ENCODE measurements at regions not wholly inside any gene's neighbourhood (a gene's known extent, or its start where the extent isn't known, plus 50 kb on each side); places are given as distances from the start of the nearest gene placed in this dataset.

DNA sequence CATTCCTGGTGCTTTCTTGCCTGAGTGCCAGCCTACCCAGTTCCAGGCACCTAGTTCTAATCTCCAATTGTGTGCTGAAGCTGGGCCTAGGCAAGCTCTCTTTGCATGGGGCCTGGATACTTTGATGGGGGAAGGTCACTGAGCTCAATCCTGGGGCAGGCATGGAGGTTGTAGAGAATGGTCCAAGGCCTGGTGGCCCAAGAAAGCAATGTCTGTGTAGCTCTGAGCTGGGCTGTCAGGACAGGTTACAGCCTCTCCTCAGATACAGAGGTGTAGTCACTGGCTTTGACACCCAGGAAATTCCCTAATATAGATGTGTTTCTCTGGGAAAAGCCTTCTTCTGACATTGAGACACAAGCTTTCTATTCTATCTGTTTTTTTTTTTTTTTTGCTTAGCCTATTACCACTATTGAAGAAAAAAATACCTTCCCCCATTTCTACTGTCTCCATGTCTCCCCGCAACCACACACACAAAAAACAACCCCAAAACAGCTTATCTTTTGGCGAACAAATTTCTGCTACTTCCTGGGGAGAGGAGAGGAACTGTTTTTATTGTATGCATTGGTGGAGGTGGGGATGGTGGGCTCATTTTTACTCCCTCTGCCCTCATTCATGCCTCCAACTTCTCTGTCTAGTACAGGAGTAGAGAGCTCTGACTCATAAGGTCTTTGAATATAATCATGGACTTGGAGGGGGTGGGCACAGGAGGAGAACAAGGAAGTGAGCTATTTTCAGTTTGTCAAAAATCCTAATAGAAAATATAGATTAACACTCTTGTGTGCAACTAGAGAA, 66.7 kb upstream of the DHX15 start:
- H2AFZ ChIP-seq (ENCODE audit: low read depth) = 0 out of 2 replicates have a peak overlapping the region, but pooled peaks have one; percentile 18
- H3K9me2 ChIP-seq = no peaks in the 10 kb centered on the region
- no peak for TF ChIP-seq RCOR1 (IDR thresholded peaks at IDR 0.05; ENCODE audit: low read length)
- no peak for TF ChIP-seq USF2 (IDR thresholded peaks at IDR 0.05; ENCODE audit: borderline replicate concordance, low read depth, low read length)
- no peak for TF ChIP-seq NFIC (IDR thresholded peaks at IDR 0.05; ENCODE audit: borderline replicate concordance)
- TF ChIP-seq JUND (IDR thresholded peaks at IDR 0.05) = no peak
- TF ChIP-seq SMC3 (IDR thresholded peaks at IDR 0.05; ENCODE audit: low read depth, low read length) = no peak
- TF ChIP-seq, protein P1, sequence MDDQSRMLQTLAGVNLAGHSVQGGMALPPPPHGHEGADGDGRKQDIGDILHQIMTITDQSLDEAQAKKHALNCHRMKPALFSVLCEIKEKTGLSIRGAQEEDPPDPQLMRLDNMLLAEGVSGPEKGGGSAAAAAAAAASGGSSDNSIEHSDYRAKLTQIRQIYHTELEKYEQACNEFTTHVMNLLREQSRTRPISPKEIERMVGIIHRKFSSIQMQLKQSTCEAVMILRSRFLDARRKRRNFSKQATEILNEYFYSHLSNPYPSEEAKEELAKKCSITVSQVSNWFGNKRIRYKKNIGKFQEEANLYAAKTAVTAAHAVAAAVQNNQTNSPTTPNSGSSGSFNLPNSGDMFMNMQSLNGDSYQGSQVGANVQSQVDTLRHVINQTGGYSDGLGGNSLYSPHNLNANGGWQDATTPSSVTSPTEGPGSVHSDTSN (IDR thresholded peaks at IDR 0.05) = no peak
- no peak for TF ChIP-seq POLR2AphosphoS5 (IDR thresholded peaks at IDR 0.05; ENCODE audit: low read depth, low read length)
- no peak for TF ChIP-seq YY1 (IDR thresholded peaks at IDR 0.05; ENCODE audit: low read depth)
- TF ChIP-seq, protein P2, sequence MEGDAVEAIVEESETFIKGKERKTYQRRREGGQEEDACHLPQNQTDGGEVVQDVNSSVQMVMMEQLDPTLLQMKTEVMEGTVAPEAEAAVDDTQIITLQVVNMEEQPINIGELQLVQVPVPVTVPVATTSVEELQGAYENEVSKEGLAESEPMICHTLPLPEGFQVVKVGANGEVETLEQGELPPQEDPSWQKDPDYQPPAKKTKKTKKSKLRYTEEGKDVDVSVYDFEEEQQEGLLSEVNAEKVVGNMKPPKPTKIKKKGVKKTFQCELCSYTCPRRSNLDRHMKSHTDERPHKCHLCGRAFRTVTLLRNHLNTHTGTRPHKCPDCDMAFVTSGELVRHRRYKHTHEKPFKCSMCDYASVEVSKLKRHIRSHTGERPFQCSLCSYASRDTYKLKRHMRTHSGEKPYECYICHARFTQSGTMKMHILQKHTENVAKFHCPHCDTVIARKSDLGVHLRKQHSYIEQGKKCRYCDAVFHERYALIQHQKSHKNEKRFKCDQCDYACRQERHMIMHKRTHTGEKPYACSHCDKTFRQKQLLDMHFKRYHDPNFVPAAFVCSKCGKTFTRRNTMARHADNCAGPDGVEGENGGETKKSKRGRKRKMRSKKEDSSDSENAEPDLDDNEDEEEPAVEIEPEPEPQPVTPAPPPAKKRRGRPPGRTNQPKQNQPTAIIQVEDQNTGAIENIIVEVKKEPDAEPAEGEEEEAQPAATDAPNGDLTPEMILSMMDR (IDR thresholded peaks at IDR 0.05) = no peak
- TF ChIP-seq EP300 (IDR thresholded peaks at IDR 0.05; ENCODE audit: borderline replicate concordance in 1 of 2, low read depth in 1 of 2, low read length in 1 of 2) = no peak
- no peak for TF ChIP-seq TAF1 (IDR thresholded peaks at IDR 0.05; ENCODE audit: borderline replicate concordance, low read depth, low read length)
- no peak; the same call in 1 of the 2 replicates for TF ChIP-seq FOSL2 (IDR thresholded peaks at IDR 0.05; ENCODE audit: borderline replicate concordance, low read depth)
- no peak for TF ChIP-seq NRF1 (IDR thresholded peaks at IDR 0.05; ENCODE audit: low read depth, low read length)
- no peak for TF ChIP-seq GABPA (IDR thresholded peaks at IDR 0.05; ENCODE audit: low read depth)
- no peak for TF ChIP-seq MAX (IDR thresholded peaks at IDR 0.05; ENCODE audit: low read depth)
- TF ChIP-seq, protein P3, sequence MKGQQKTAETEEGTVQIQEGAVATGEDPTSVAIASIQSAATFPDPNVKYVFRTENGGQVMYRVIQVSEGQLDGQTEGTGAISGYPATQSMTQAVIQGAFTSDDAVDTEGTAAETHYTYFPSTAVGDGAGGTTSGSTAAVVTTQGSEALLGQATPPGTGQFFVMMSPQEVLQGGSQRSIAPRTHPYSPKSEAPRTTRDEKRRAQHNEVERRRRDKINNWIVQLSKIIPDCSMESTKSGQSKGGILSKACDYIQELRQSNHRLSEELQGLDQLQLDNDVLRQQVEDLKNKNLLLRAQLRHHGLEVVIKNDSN (IDR thresholded peaks at IDR 0.05; ENCODE audit: borderline replicate concordance, low read depth) = no peak
- TF ChIP-seq ELF1 (IDR thresholded peaks at IDR 0.05) = no peak
- no peak for TF ChIP-seq MXI1 (IDR thresholded peaks at IDR 0.05; ENCODE audit: low read depth, low read length)
- no peak for TF ChIP-seq SIN3A (IDR thresholded peaks at IDR 0.05; ENCODE audit: borderline replicate concordance, low read depth, low read length)
- no peak for TF ChIP-seq TEAD4 (IDR thresholded peaks at IDR 0.05; ENCODE audit: borderline replicate concordance, insufficient read depth)
- H3K27ac ChIP-seq (ENCODE audit: low read depth in 2 of 2, low read length in 1 of 2) = no peak overlapping the region
- no peak overlapping the region for H3K4me3 ChIP-seq (ENCODE audit: low read depth in 2 of 2, low read length in 1 of 2)
- no peaks in the 10 kb centered on the region for H3K79me2 ChIP-seq (ENCODE audit: insufficient read depth)
- H3K9ac ChIP-seq = no peak overlapping the region
- H3K27me3 ChIP-seq (ENCODE audit: insufficient read depth) = no peaks in the 10 kb centered on the region
- ChIA-PET POLR2A (no interaction called here), CTCF (no interaction called here)
- H4K20me1 ChIP-seq (ENCODE audit: insufficient read depth) = no peaks in the 10 kb centered on the region
- no peaks in the 10 kb centered on the region for H3K36me3 ChIP-seq (replicated peaks in 1 of 2; ENCODE audit: control insufficient read depth in 1 of 2, insufficient read depth in 2 of 2, low read length in 1 of 2)
- no peaks in the 10 kb centered on the region for H3K4me1 ChIP-seq (ENCODE audit: control insufficient read depth in 1 of 2, insufficient read depth in 2 of 2, low read depth in 1 of 2, low read length in 1 of 2)
- H3F3A ChIP-seq (replicated peaks; ENCODE audit: insufficient read depth) = no peaks in the 10 kb centered on the region
- H3K9me3 ChIP-seq = no peaks in the 10 kb centered on the region
- DNase-seq = no peak
- WGBS (ENCODE audit: low lambda C conversion rate) = 26% methylated on average over 2 of the region's 2 CpGs
- H3K4me2 ChIP-seq = no peak overlapping the region

Measured in SK-N-SH (cell line).